DMS53 treated with DMSO at 0.1 percent for 48 hours (cell line): ENCODE measurements at regions not wholly inside any gene's neighbourhood (a gene's known extent, or its start where the extent isn't known, plus 50 kb on each side); places are given as distances from the start of the nearest gene placed in this dataset.

Experiments used
- DNase-seq: peaks from one replicate; lab custom pipeline; 2025; ENCODE audit not compliant: unreplicated experiment; lab: John Stamatoyannopoulos, UW

DNA sequence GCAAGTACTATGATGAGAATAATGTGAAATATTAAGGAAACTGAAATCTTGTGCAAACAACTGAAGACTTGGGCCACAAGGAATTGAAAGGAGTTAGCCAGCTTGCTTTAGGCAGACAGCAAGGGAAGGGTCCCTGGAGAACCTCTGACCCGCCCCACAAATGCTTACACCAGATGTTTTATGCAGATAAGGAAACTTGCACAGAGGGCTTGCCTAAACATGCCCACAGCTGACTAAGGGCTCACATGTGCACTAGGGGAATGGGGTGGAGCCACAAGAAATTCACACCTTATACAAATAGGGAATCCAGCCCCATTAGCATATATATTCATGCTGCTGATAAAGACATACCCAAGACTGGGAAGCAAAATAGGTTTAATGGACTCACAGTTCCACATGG lies 86.1 kb upstream of the CYYR1 start:
- DNase-seq = no peak

DNA sequence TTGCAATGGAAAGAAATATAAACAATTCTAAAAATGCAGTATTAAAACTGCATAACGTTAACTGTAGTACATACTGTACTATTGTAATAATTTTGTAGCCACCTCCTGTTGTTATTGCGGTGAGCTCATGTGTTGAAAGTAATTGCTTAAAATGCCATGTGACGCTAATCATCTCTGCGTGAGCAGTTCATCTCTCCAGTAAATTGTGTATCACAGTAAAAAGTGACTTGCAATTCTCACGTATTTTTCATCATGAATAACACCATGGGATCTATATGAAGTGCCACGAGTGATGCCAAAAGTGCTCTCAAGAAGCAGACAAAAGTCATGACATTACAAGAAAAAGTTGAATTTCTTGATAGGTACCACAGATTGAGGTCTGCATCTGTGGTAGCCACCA lies 82.4 kb upstream of the CYYR1 start:
- no peak for DNase-seq

DNA sequence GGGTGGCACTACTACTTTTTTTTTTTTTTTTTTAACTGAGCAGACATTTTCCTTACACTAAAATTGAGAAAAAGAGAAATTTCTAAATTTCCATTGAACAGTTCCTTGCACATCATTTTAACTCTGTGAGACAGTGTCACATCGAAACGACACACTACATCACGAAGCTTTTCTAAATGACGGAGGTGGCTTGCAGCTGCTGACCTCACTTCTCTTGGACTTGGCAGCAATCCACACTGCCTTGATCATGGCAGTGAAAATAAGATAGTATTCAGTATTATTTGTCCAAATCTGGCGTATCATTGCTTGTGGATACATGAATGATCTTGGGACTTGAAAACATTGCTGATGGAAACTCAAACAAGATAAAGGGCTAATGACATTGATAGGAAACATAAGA lies 80.3 kb upstream of the CYYR1 start:
- no peak for DNase-seq

DNA sequence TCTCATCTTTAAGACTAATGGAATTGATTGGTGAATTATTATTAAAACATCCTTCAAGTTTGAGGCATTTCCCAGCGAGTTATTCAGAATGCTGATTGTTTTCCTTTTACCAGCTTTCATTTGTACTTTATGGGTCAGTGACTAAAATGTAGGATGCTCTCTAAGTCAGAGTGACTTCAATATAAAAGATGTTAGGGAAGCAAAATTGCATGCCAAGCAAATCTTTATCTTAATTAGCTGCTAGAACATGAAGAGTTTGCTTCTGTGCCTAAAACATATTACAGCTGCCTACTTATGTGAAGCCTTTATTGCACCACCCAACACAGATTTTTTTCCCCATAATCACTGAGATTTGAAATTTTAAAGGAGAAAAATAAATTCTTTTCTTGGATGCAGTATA lies 79.8 kb upstream of the CYYR1 start:
- DNase-seq = no peak

DNA sequence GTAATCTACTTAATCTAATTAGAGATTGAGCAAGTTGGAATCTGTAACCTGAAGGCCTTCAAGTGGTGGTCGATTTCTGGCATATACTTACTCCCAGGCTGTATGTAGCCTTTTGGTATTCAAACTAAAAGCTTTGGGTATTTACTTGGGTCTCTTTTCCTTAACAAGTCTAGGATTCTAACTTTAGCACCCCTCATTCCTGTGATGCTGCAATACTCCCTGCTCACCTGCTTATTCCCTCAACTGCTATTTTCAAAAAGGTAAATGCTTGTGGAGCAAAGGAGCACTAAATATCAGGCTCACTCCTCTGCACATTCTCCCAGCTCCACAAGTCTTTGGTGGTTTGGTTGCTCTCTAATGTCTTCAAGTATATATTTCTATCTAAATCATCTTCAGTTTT lies 68.0 kb upstream of the CYYR1 start:
- DNase-seq = no peak

DNA sequence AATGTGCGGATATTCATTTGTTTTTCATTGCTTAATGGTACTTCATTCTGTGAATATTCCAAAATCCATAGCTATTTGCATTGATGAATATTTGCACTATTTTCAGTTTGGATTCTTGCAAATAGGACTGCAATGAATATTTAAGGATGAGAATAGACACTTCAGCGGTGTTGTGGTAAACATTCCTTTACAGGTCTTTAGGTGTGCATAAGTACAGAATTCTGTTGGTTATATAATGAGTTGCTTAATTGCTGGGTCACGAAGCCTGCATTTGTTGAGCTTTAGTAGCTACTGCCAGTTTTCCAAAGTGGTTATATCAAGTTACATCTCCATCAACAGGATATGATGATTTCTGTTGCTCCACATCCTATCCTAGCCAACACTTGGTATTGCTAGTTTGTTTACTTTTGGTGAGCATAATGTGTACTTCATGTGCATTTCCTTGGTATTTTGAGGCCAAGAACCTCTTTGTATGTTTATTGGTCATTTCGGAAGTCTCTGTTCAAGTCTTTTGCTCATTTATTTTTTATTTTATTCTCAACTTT lies 64.2 kb upstream of the CYYR1 start:
- DNase-seq = no peak

DNA sequence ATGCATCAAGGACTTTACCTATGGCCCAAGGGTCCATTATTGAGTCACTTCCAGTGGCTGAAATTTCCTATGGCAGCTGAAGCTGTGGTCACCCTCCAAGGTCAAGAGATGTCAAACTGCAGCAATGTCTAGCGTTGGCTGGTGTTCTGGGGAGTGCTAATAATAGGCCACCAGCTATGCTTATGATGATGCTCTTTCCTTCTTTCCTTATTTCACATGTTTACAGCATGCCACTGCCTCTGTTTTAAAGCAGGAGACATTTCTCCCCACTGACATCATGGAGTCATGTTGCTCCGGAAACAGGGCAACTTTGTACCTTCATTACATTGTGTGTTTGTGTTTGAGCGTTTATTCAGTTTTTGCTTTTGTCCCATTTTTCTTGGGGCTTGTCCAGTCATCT lies 62.6 kb upstream of the CYYR1 start:
- no peak for DNase-seq

DNA sequence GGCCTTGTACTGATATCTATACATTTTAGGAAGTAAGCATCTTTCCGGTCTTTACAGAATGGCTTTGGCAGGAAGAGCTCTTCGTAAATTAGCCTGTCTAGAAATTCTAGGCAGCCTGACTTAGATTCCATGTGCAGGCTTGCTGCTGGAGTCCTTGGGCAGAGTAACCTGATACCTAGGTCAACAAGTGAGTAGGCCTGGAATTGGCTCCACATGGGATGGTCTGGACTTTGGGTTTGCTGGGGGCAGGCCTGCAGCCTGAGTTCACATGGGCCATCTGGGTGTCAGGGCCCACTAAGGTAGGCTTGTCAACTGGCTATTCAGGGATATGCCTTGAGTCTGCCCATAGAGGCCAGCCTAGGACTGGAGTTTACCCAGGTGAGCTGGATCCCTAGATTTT lies 59.6 kb upstream of the CYYR1 start:
- no peak for DNase-seq

DNA sequence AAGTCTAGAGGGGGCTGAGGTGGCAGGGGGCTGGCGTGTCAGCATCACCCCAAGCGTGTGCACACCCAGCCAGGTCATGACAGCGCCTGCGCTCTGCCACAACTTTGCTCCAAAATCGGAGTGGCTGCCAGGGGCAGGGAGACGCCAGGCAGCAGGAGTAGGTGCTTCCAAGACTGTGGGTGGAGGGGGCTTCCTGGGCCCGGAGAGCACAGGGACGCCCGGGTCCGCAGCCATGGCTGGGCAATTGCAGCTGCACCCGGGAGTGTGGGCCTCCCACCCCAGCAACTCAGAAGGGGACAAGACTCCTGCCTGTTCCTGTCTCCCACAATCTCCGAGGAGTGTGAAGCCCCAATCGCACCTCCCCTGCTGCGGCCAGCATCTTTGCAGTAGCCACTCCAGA lies 53.1 kb upstream of the CYYR1 start:
- no peak for DNase-seq

DNA sequence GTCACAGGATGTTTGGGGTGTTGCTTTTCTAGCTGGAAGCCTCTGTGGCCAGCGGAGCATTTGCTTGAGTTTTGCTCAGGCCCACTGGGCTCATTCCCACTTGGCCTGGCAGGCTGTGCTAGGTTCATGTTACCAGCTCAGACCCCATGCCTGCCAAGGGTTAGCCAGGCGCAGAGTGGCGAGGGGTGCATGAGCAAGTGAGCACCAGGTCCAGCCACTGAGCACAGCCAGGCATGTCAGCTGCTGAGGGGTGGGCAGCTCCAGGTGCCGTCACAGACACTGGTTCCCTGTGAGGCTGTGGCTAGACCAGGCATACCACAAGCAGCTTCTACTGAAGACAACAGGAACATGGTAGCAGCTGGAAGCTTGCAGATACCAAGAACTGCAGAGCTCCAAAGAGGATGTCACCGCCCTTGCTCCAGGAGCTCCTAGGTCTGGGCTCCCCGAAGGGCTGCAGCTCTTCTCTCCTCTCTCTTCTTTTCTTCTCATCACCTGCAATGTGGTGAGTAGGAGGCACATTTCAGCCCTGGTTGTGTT lies 52.0 kb upstream of the CYYR1 start:
- no peak for DNase-seq
